H1 (cell line): ENCODE measurements at regions not wholly inside any gene's neighbourhood (a gene's known extent, or its start where the extent isn't known, plus 50 kb on each side); places are given as distances from the start of the nearest gene placed in this dataset.
A peak's percentile ranks its signal among the peaks of the same experiment; 100 is the strongest.

Source experiments
- CTCF ChIA-PET: fragments of 300-600 bp; sonication (Branson Sonifier 250); formaldehyde crosslinking; loops from one replicate; lab custom pipeline; 2021; ENCODE audit not compliant: partially characterized antibody; lab: Charles Lee
- POLR2A ChIA-PET: fragments of 300-600 bp; sonication (Branson Sonifier 250); formaldehyde crosslinking; loops from one replicate; lab custom pipeline; 2021; ENCODE audit warnings: inconsistent platforms; ENCODE audit not compliant: partially characterized antibody; lab: Charles Lee
- DNase-seq, 2 experiments: peaks; one replicate each; pipeline versions ENCODE4 v3.0.0 to v3.0.0-alpha.2; 2010 to 2022; ENCODE audit warnings: low spot score in 2 of 2, low read depth in 1 of 2, mixed read lengths in 1 of 2
- FAIRE-seq: peaks from 2 replicates; lab custom pipeline; 2011; peaks lifted over from hg19 to GRCh38; lab: Jason Lieb, UNC
- H2AFZ ChIP-seq: 2 replicates; pipeline ENCODE4 v1.8.1; 2012; ENCODE audit warnings: low read length, inconsistent platforms
- H2AK5ac ChIP-seq: 2 replicates; pipeline ENCODE4 v1.6.1; 2013; ENCODE audit warnings: low read depth, low read length
- H2BK120ac ChIP-seq: replicated peaks from 2 replicates; pipeline ENCODE3; 2013; ENCODE audit warnings: low read depth, low read length, inconsistent platforms
- H2BK12ac ChIP-seq: 2 replicates; pipeline ENCODE4 v1.6.1; 2013; ENCODE audit warnings: low read depth, low read length
- H2BK15ac ChIP-seq: 2 replicates; pipeline ENCODE4 v1.6.1; 2013; ENCODE audit warnings: low read length
- H2BK20ac ChIP-seq: 2 replicates; pipeline ENCODE4 v1.6.1; 2013; ENCODE audit warnings: low read length
- H2BK5ac ChIP-seq: 2 replicates; pipeline ENCODE4 v1.6.1; 2013; ENCODE audit warnings: low read depth, low read length
- H3K14ac ChIP-seq: 2 replicates; pipeline ENCODE4 v1.6.1; 2013; ENCODE audit warnings: inconsistent platforms; ENCODE audit not compliant: insufficient read length
- H3K18ac ChIP-seq: 2 replicates; pipeline ENCODE4 v1.6.1; 2013; ENCODE audit warnings: low read length; ENCODE audit errors: extremely low read depth
- H3K23ac ChIP-seq: 2 replicates; pipeline ENCODE4 v1.6.1; 2013; ENCODE audit warnings: inconsistent platforms; ENCODE audit not compliant: insufficient read length
- H3K23me2 ChIP-seq: 2 replicates; pipeline ENCODE4 v1.6.1; 2013; ENCODE audit warnings: low read depth, low read length
- H3K27ac ChIP-seq: 2 replicates; pipeline ENCODE4 v1.6.1; 2011; ENCODE audit warnings: low read depth, low read length, inconsistent platforms
- H3K27me3 ChIP-seq, 4 experiments: replicated peaks in 1 of 4; 1 replicate in 1 of 4; 2 replicates in 3 of 4; pipeline versions ENCODE4 v1.6.1 to v1.8.1; 2011 to 2013; ENCODE audit warnings: low read length in 3 of 4, mild to moderate bottlenecking in 3 of 4, inconsistent platforms in 2 of 4, mixed read lengths in 2 of 4, moderate library complexity in 1 of 4; ENCODE audit not compliant: control insufficient read depth in 3 of 4, insufficient read depth in 3 of 4; ENCODE audit errors: extremely low read depth in 1 of 4
- H3K36me3 ChIP-seq, 4 experiments: 2 replicates each; pipeline versions ENCODE4 v1.6.1 to v1.8.1; 2011 to 2013; ENCODE audit warnings: mild to moderate bottlenecking in 4 of 4, low read length in 3 of 4, moderate library complexity in 2 of 4, control low read depth in 1 of 4, inconsistent platforms in 1 of 4; ENCODE audit not compliant: insufficient read depth in 4 of 4, control insufficient read depth in 2 of 4
- H3K4ac ChIP-seq: replicated peaks from 2 replicates; pipeline ENCODE3; 2013; ENCODE audit warnings: low read length, low read depth, mixed read lengths, inconsistent platforms; ENCODE audit not compliant: insufficient read length
- H3K4me1 ChIP-seq, 4 experiments: replicated peaks in 1 of 4; 1 replicate in 1 of 4; 2 replicates in 3 of 4; pipeline versions ENCODE4 v1.6.1 to v1.8.1; 2011 to 2013; ENCODE audit warnings: low read length in 3 of 4, inconsistent platforms in 2 of 4, mixed read lengths in 1 of 4; ENCODE audit not compliant: insufficient read depth in 4 of 4, control insufficient read depth in 3 of 4
- H3K4me2 ChIP-seq, 2 experiments: 2 replicates each; pipeline versions ENCODE4 v1.6.1 to v1.8.1; 2011 to 2013; ENCODE audit warnings: low read depth in 2 of 2, low read length in 2 of 2, control low read depth in 1 of 2, inconsistent platforms in 1 of 2, mild to moderate bottlenecking in 1 of 2; ENCODE audit not compliant: insufficient read depth in 1 of 2
- H3K4me3 ChIP-seq, 4 experiments: fragments of 200-600, 300-600 bp in 1 of 4; sonication (generic), shearing (Covaris generic), sonication (Bioruptor Twin) in 1 of 4; 2 replicates each; pipeline versions ENCODE4 v1.5.1 to v1.8.1; 2011 to 2016; ENCODE audit warnings: low read length in 4 of 4, low read depth in 3 of 4, control low read depth in 2 of 4, inconsistent platforms in 2 of 4, mild to moderate bottlenecking in 2 of 4, mixed read lengths in 1 of 4, moderate library complexity in 1 of 4; ENCODE audit not compliant: insufficient read depth in 2 of 4; ENCODE audit errors: extremely low read depth in 1 of 4
- H3K56ac ChIP-seq: replicated peaks from 2 replicates; pipeline ENCODE3; 2013; ENCODE audit warnings: low read depth, mild to moderate bottlenecking, mixed read lengths, low read length, inconsistent platforms; ENCODE audit not compliant: insufficient read length
- H3K79me1 ChIP-seq: 2 replicates; pipeline ENCODE4 v1.6.1; 2013; ENCODE audit warnings: low read depth, low read length, control low read depth
- H3K79me2 ChIP-seq, 2 experiments: 2 replicates each; pipeline versions ENCODE4 v1.6.1 to v1.8.1; 2012 to 2013; ENCODE audit warnings: low read length in 2 of 2, mild to moderate bottlenecking in 2 of 2, inconsistent platforms in 1 of 2; ENCODE audit not compliant: insufficient read depth in 2 of 2, control insufficient read depth in 1 of 2
- H3K9ac ChIP-seq, 4 experiments: replicated peaks in 1 of 4; 1 replicate in 1 of 4; 2 replicates in 3 of 4; pipeline versions ENCODE4 v1.6.1 to v1.8.1; 2011 to 2013; ENCODE audit warnings: low read depth in 3 of 4, low read length in 3 of 4, control low read depth in 2 of 4, mild to moderate bottlenecking in 2 of 4, moderate library complexity in 2 of 4, inconsistent platforms in 1 of 4; ENCODE audit errors: extremely low read depth in 1 of 4
- H3K9me3 ChIP-seq, 2 experiments: 2 replicates each; pipeline versions ENCODE4 v1.6.1 to v1.8.1; 2012 to 2013; ENCODE audit warnings: mild to moderate bottlenecking in 2 of 2, moderate library complexity in 2 of 2, control low read depth in 1 of 2, inconsistent platforms in 1 of 2, low read depth in 1 of 2, low read length in 1 of 2, mixed read lengths in 1 of 2; ENCODE audit not compliant: insufficient read depth in 2 of 2
- H4K20me1 ChIP-seq, 2 experiments: replicated peaks in 1 of 2; 2 replicates each; pipeline versions ENCODE3 to v1.8.1; 2011 to 2013; ENCODE audit warnings: inconsistent platforms in 2 of 2, low read length in 2 of 2, mild to moderate bottlenecking in 1 of 2; ENCODE audit not compliant: insufficient read depth in 2 of 2, control insufficient read depth in 1 of 2
- H4K5ac ChIP-seq: 2 replicates; pipeline ENCODE4 v1.6.1; 2013; ENCODE audit warnings: low read length, low read depth, mixed read lengths, inconsistent platforms; ENCODE audit not compliant: insufficient read length
- H4K8ac ChIP-seq: 2 replicates; pipeline ENCODE4 v1.8.0; 2013; ENCODE audit warnings: mild to moderate bottlenecking, moderate library complexity, low read length, inconsistent platforms; ENCODE audit not compliant: insufficient read depth; ENCODE audit errors: extremely low read depth
- H4K91ac ChIP-seq: replicated peaks from 2 replicates; pipeline ENCODE3; 2013; ENCODE audit warnings: low read length, mixed read lengths, inconsistent platforms; ENCODE audit not compliant: insufficient read length
- BACH1 ChIP-seq: IDR thresholded peaks from 2 replicates; pipeline ENCODE4 v1.6.1; 2012; ENCODE audit warnings: low read length, improper control_type of control experiment
- CHD1 ChIP-seq: IDR thresholded peaks from 2 replicates; pipeline ENCODE4 v1.6.1; 2012; ENCODE audit warnings: low read depth, low read length, improper control_type of control experiment
- E2F6 ChIP-seq: IDR thresholded peaks from 2 replicates; pipeline ENCODE4 v1.6.1; 2012; ENCODE audit warnings: inconsistent platforms
- MAFK ChIP-seq: IDR thresholded peaks from 2 replicates; pipeline ENCODE4 v1.6.1; 2012; ENCODE audit warnings: low read depth, mild to moderate bottlenecking, improper control_type of control experiment, low read length
- RBBP5 ChIP-seq: IDR thresholded peaks from 2 replicates; pipeline ENCODE4 v1.7.1; 2012; ENCODE audit warnings: low read depth, mild to moderate bottlenecking, inconsistent platforms, low read length, moderate library complexity, borderline replicate concordance
- RXRA ChIP-seq: IDR thresholded peaks from 2 replicates; pipeline ENCODE4 v1.6.1; 2011; ENCODE audit warnings: low read depth, mild to moderate bottlenecking, low read length, moderate library complexity; ENCODE audit not compliant: insufficient read depth
- SUZ12 ChIP-seq: fragments of 200-600 bp; sonication (generic); IDR thresholded peaks from 2 replicates; pipeline ENCODE4 v1.6.1; 2012; ENCODE audit warnings: mild to moderate bottlenecking, inconsistent platforms, low read length, moderate library complexity, mixed read lengths
- YY1 ChIP-seq: IDR thresholded peaks from 2 replicates; pipeline ENCODE4 v1.6.1; 2011; ENCODE audit warnings: low read depth, mild to moderate bottlenecking, low read length
- ZNF274 ChIP-seq: IDR thresholded peaks from 2 replicates; pipeline ENCODE4 v1.7.0; 2012; ENCODE audit warnings: low read length, borderline replicate concordance; ENCODE audit errors: extremely low read depth
- WGBS, 2 experiments: shearing (Covaris generic) in 1 of 2; methylation state at CpG; one replicate each; pipeline versions ENCODE4 v1.1.6 to v1.1.7; 2013 to 2015; ENCODE audit warnings: low lambda C conversion rate in 2 of 2, mixed read lengths in 2 of 2, inconsistent platforms in 1 of 2, low coverage in 1 of 2, missing lambda C conversion rate in 1 of 2; ENCODE audit not compliant: insufficient replicate concordance in 2 of 2, insufficient coverage in 1 of 2, insufficient read length in 1 of 2; ENCODE audit errors: extremely low coverage in 1 of 2, missing lambda C conversion rate in 1 of 2; 5-methylcytosine and 5-hydroxymethylcytosine counted together

GRCh38 chr5:39604491-39604890, 179.7 kb upstream of the DAB2 start:
- Histone ChIP-seq H3K18ac (no peak overlapping the region), H3K27me3 (no peaks in the 10 kb centered on the region), H2BK15ac (no peak overlapping the region), H2BK120ac (no peak overlapping the region), H2AFZ (0 out of 2 replicates have a peak overlapping the region, but pooled peaks have one; percentile 85), H3K23ac (no peak overlapping the region), H3K27ac (no peak overlapping the region), H2AK5ac (no peak overlapping the region), H4K91ac (no peak overlapping the region), H3K9ac (no peak overlapping the region), H2BK20ac (no peak overlapping the region), H4K8ac (no peak overlapping the region), H2BK5ac (no peak overlapping the region), H3K4me2 (no peak overlapping the region), H3K4ac (no peak overlapping the region), H3K4me3 (no peak overlapping the region), H3K79me2 (no peaks in the 10 kb centered on the region), H3K23me2 (no peaks in the 10 kb centered on the region), H3K14ac (no peak overlapping the region), H4K20me1 (no peaks in the 10 kb centered on the region), H3K36me3 (no peaks in the 10 kb centered on the region), H3K56ac (no peak overlapping the region), H3K79me1 (no peaks in the 10 kb centered on the region), H3K9me3 (no peaks in the 10 kb centered on the region), H2BK12ac (no peak overlapping the region), H3K4me1 (no peaks in the 10 kb centered on the region), H4K5ac (no peak overlapping the region)
- TF ChIP-seq ZNF274 (no peak), RXRA (no peak), E2F6 (no peak), YY1 (no peak), RBBP5 (no peak), CHD1 (no peak), MAFK (no peak), BACH1 (no peak), SUZ12 (no peak)
- ChIA-PET POLR2A (no interaction called here), CTCF (interaction anchor here (0.5 to 0.6 kb wide), 3 partner anchors 8 to 773 kb away, joined by 3 read pairs; no protein-coding TSS in a partner anchor)
- FAIRE-seq (no peak), DNase-seq (no peak)
- 95% methylated on average over 4 of the region's 4 CpGs; no CpG with 5 or more reads in 1 of the 2 experiments for WGBS, 2 experiments
